HG03565 (cell line): ENCODE measurements at regions not wholly inside any gene's neighbourhood (a gene's known extent, or its start where the extent isn't known, plus 50 kb on each side); places are given as distances from the start of the nearest gene placed in this dataset.
A peak's percentile ranks its signal among the peaks of the same experiment; 100 is the strongest.

ENCODE experiments used
- ATAC-seq: cut with Tn5 transposase; IDR thresholded peaks from one replicate; pipeline ENCODE4 v1.9.1; 2021; ENCODE audit warnings: mild to moderate bottlenecking, moderate library complexity; ENCODE audit not compliant: unreplicated experiment

GRCh38 chr13:34842466-34842865, 99.6 kb upstream of the NBEA start:
- ATAC-seq: peak; percentile 79

GRCh38 chr13:34847766-34848165, 94.3 kb upstream of the NBEA start:
- no peak for ATAC-seq

- no peak for ATAC-seq
Measured at GRCh38 chr13:34849406-34849805, 92.7 kb upstream of the NBEA start.

- no peak for ATAC-seq
Measured at GRCh38 chr13:34853161-34853560, 88.9 kb upstream of the NBEA start.

- no peak for ATAC-seq
Measured at GRCh38 chr13:34857558-34858325, 84.3 kb upstream of the NBEA start.

GRCh38 chr13:34862311-34862710, 79.8 kb upstream of the NBEA start:
- ATAC-seq: no peak

GRCh38 chr13:34862716-34863115, 79.4 kb upstream of the NBEA start:
- no peak for ATAC-seq

- ATAC-seq: no peak
Measured at GRCh38 chr13:34863360-34864135, 78.5 kb upstream of the NBEA start.

GRCh38 chr13:34864671-34865070, 77.4 kb upstream of the NBEA start:
- ATAC-seq: no peak

GRCh38 chr13:34867590-34867989, 74.5 kb upstream of the NBEA start:
- ATAC-seq: no peak

- no peak for ATAC-seq
Measured at GRCh38 chr13:34868733-34869132, 73.3 kb upstream of the NBEA start.

GRCh38 chr13:34869696-34870095, 72.4 kb upstream of the NBEA start:
- ATAC-seq: no peak

GRCh38 chr13:34878329-34878728, 63.7 kb upstream of the NBEA start:
- ATAC-seq: no peak

GRCh38 chr13:34879851-34880250, 62.2 kb upstream of the NBEA start:
- no peak for ATAC-seq

- no peak for ATAC-seq
Measured at GRCh38 chr13:34881494-34881893, 60.6 kb upstream of the NBEA start.

- no peak for ATAC-seq
Measured at GRCh38 chr13:34883396-34883795, 58.7 kb upstream of the NBEA start.

GRCh38 chr13:34884366-34884765, 57.7 kb upstream of the NBEA start:
- ATAC-seq: no peak

GRCh38 chr13:34886121-34886875, 55.8 kb upstream of the NBEA start:
- no peak for ATAC-seq

- no peak for ATAC-seq
Measured at GRCh38 chr13:34886987-34887386, 55.1 kb upstream of the NBEA start.
